ENCODE measurements at regions not wholly inside any gene's neighbourhood (a gene's known extent, or its start where the extent isn't known, plus 50 kb on each side); places are given as distances from the start of the nearest gene placed in this dataset.

GRCh38 chr1:65508051-65508450, 87.6 kb downstream of the LEPR start:
- H3K4me1 ChIP-seq (replicated peaks), result no peaks in the 10 kb centered on the region
- no peak for DNase-seq (ENCODE audit: low spot score)
- TF ChIP-seq POLR2A (IDR thresholded peaks at IDR 0.05) (no peak), POLR2AphosphoS5 (IDR thresholded peaks at IDR 0.05) (no peak)
- TF ChIP-seq, protein P1, sequence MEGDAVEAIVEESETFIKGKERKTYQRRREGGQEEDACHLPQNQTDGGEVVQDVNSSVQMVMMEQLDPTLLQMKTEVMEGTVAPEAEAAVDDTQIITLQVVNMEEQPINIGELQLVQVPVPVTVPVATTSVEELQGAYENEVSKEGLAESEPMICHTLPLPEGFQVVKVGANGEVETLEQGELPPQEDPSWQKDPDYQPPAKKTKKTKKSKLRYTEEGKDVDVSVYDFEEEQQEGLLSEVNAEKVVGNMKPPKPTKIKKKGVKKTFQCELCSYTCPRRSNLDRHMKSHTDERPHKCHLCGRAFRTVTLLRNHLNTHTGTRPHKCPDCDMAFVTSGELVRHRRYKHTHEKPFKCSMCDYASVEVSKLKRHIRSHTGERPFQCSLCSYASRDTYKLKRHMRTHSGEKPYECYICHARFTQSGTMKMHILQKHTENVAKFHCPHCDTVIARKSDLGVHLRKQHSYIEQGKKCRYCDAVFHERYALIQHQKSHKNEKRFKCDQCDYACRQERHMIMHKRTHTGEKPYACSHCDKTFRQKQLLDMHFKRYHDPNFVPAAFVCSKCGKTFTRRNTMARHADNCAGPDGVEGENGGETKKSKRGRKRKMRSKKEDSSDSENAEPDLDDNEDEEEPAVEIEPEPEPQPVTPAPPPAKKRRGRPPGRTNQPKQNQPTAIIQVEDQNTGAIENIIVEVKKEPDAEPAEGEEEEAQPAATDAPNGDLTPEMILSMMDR (IDR thresholded peaks at IDR 0.05), result no peak
- H3K4me3 ChIP-seq, result no peak overlapping the region
- H3K9me3 ChIP-seq, result no peaks in the 10 kb centered on the region
- no peaks in the 10 kb centered on the region for H3K36me3 ChIP-seq
- H3K27ac ChIP-seq, result no peak overlapping the region
- intact Hi-C loops (cut with DNase I), result no loop called here
- H3K27me3 ChIP-seq (replicated peaks; ENCODE audit: insufficient read depth), result no peaks in the 10 kb centered on the region
- WGBS, result 21% methylated on average over 2 of the region's 2 CpGs

- H3K27me3 ChIP-seq (replicated peaks; ENCODE audit: insufficient read depth), result no peaks in the 10 kb centered on the region
- intact Hi-C loops (cut with DNase I), result no loop called here
- no peak for DNase-seq (ENCODE audit: low spot score)
- no peaks in the 10 kb centered on the region for H3K36me3 ChIP-seq
- TF ChIP-seq, protein P1 (IDR thresholded peaks at IDR 0.05), result no peak
- TF ChIP-seq POLR2A (IDR thresholded peaks at IDR 0.05) (no peak), POLR2AphosphoS5 (IDR thresholded peaks at IDR 0.05) (no peak)
- H3K27ac ChIP-seq, result no peak overlapping the region
- H3K4me1 ChIP-seq (replicated peaks), result no peaks in the 10 kb centered on the region
- H3K9me3 ChIP-seq, result no peaks in the 10 kb centered on the region
- 78% methylated on average over 5 of the region's 5 CpGs for WGBS
- H3K4me3 ChIP-seq, result no peak overlapping the region
These were observed 89.6 kb downstream of the LEPR start for GRCh38 chr1:65509912-65510680.

- intact Hi-C loops (cut with DNase I), result no loop called here
- Histone ChIP-seq H3K27ac (no peak overlapping the region), H3K4me1 (replicated peaks) (no peaks in the 10 kb centered on the region), H3K9me3 (no peaks in the 10 kb centered on the region), H3K36me3 (no peaks in the 10 kb centered on the region), H3K4me3 (no peak overlapping the region), H3K27me3 (replicated peaks; ENCODE audit: insufficient read depth) (no peaks in the 10 kb centered on the region)
- TF ChIP-seq, protein P1 (IDR thresholded peaks at IDR 0.05), result no peak
- TF ChIP-seq POLR2AphosphoS5 (IDR thresholded peaks at IDR 0.05) (no peak), POLR2A (IDR thresholded peaks at IDR 0.05) (no peak)
- 68% methylated on average over 1 of the region's 1 CpG for WGBS
- DNase-seq (ENCODE audit: low spot score), result no peak
These were observed 90.5 kb downstream of the LEPR start for GRCh38 chr1:65510961-65511360.

- H3K4me3 ChIP-seq, result no peak overlapping the region
- H3K27me3 ChIP-seq (replicated peaks; ENCODE audit: insufficient read depth), result no peaks in the 10 kb centered on the region
- H3K36me3 ChIP-seq, result no peaks in the 10 kb centered on the region
- DNase-seq (ENCODE audit: low spot score), result no peak
- no peak overlapping the region for H3K27ac ChIP-seq
- no peaks in the 10 kb centered on the region for H3K4me1 ChIP-seq (replicated peaks)
- H3K9me3 ChIP-seq, result no peaks in the 10 kb centered on the region
- intact Hi-C loops (cut with DNase I), result no loop called here
- 55% methylated on average over 4 of the region's 4 CpGs for WGBS
- TF ChIP-seq POLR2A (IDR thresholded peaks at IDR 0.05) (no peak), POLR2AphosphoS5 (IDR thresholded peaks at IDR 0.05) (no peak)
- TF ChIP-seq, protein P1 (IDR thresholded peaks at IDR 0.05), result no peak
These were observed 91.9 kb downstream of the LEPR start for GRCh38 chr1:65512383-65512782.

All from prostate gland (tissue), 2 donors.